HG03520 (cell line): ENCODE measurements at regions not wholly inside any gene's neighbourhood (a gene's known extent, or its start where the extent isn't known, plus 50 kb on each side); places are given as distances from the start of the nearest gene placed in this dataset.
"Not testable (repeated sequence)": the region's sequence is repeated elsewhere in the genome, so short reads cannot be mapped to it uniquely, and the experiment has no call there.

ENCODE experiments used
- ATAC-seq: cut with Tn5 transposase; IDR thresholded peaks from one replicate; pipeline ENCODE4 v1.9.1; 2021; ENCODE audit warnings: mild to moderate bottlenecking, moderate library complexity; ENCODE audit not compliant: unreplicated experiment

DNA sequence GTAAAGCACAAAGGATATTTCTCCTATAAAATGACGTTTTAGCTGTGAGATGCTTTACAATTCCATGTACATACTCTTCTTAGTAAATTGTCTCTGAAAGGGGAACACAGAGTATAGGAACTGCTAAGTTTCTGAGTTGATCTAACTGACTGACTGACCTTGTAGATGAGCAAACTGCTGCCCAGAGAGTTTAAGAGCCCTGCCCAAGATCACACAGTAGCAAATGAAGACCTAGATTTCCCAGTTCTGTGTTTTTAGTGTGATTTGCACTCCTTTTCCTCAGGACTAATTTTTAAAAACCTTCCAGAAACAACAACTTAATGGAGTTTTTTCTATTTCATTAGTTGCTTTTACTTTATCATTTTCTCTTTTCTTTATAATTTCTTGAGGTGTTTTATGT, 247.7 kb downstream of the PDCD6IP start:
- ATAC-seq = no peak

DNA sequence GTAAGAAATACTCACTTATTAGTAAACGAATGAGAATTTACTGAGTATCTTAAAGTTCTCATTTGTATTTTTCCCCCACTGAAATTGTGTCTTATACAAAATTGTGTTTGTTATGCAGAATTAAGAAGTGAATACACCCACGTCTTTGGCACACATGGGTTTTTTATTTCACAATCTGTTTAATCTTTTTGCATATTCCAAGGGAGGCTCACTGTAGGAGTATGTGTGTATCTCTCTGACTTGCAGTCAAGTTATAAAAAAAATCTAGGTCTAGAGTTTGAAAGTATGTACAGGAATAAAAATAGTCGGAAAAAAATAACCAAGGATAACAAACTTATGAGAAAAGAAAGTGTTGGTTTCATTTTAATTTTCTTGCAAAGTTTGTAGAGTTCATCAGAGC, 255.2 kb downstream of the PDCD6IP start:
- ATAC-seq = no peak

DNA sequence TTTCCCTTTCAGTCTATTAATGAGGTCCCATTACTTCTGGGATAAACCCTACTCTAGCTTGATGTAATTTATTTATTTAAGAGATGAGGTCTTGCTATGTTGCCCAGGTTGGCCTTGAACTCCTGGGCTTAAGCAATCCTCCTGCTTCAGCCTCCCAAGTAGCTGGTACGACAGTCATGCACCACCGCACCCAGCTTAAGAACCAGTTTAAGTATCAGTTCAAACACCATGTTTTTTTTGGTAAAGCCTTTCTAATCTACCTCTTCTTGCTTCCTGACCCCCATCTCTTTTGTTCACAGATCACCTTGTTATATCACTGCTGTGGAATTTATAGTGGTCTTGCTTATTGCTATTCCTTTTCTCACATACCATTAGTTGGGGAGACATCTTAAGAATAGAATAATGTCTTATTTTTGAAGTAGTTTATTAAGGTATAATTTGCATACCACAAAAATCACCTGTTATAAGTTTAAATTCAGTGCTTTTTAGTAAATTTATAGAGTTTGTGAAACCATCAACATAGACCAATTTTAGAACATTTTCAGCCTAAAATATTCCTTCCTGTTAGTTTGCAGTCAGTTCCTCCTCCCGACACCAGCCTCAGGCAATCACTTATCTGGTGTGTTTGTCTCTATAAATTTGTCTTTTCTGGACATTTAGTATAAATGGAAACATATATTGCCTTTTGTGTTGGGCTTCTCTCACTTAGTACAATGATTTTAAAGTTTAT, 257.9 kb downstream of the PDCD6IP start:
- ATAC-seq = peak; percentile 9

GRCh38 chr3:34056951-34057390, 258.5 kb downstream of the PDCD6IP start:
- peak; percentile 87 for ATAC-seq

DNA sequence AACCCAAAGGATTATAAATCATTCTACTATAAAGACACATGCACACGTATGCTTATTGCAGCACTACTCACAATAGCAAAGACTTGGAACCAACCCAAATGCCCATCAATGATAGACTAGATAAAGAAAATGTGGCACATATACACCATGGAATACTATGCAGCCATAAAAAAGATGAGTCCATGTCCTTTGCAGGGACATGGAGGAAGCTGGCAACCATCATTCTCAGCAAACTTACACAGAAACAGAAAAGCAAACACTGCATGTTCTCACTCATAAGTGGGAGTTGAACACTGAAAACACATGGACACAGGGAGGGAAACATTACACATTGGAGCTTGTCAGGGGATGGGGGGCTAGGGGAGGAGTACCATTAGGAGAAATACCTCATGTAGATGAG, 262.6 kb downstream of the PDCD6IP start:
- ATAC-seq = not testable (repeated sequence)

- ATAC-seq = no peak
These were observed 267.5 kb downstream of the PDCD6IP start for GRCh38 chr3:34065901-34066300.

DNA sequence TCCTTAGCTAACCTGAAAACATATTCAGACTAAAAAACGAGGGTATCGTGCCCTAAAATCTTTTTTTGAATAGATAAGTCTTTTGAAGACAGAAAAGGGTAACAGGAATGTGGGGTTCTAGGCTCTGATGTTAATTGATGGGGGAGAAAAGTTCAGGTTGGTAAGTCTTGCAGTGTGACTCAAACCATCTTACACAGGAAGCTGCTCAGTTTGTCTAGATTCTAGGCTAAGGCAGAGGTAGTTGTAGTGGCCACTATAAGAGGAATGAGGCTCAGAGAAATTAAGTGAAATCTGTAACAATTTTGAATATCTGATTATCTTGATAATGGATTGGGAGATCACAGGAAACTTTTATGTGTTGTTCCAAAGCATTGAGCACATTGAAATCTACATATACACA, 267.9 kb downstream of the PDCD6IP start:
- ATAC-seq = peak; percentile 40

- no peak for ATAC-seq
These were observed 268.6 kb downstream of the PDCD6IP start for GRCh38 chr3:34066999-34067398.

DNA sequence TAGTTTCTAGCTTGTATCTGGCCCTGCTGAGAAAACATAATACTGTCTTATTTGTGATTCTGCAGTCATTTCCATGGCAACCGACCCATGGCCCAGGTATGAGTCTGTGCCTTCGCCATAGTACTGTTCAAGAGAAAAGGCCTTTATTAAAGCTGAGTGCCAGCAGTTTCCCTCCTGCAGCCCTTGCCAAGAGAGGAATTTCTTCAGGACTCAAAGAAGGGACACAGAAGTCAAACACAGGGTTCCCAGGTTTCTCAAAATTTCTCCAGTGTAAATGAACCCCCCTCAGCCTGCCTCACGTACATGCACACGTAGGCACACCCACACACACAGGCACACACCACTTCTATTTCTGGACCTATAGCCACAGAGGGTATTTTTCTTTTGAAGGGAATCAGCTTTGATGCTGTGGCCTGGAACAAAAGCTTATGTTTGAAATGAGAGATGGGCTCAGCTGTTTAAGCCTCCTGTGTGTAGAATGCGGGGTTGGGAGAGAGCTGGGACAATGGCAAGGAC, 269.2 kb downstream of the PDCD6IP start:
- ATAC-seq = no peak

- no peak for ATAC-seq
These were observed 270.1 kb downstream of the PDCD6IP start for GRCh38 chr3:34068505-34068904.

DNA sequence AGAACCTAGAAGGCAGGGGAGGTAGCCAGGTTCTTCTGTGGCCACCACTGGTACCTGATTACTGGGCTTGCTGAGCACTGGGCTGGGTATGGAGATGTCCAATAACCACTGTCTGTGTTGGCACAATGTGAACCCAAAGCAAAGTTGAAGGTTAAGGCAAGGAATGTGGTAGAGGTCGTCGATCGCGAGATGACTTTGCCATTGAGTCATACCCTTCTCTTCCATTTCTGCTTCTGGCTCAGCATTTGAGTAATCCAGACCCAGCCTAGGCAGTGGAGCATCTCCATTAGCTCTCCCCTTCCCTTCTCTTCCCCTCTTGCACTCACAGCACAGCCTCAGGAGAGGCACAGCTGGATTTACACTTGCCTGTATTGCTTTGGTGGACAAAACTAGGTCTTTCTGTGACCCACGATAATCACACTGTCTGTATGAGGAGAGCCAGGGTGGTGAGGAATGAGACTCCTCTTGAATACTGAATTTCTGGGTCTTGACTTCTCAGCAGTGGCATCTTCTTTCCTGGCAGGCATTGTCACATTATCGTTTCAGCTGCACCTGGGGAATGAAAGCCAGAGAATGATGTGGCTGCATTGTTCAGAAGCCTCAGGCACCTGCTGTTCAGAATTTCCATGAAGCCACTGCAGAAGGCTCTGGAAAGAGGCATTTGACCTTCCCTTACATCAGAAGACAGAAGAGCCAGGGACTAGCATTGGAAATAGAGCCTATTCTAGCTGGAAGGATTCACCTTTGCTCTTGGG, 272.6 kb downstream of the PDCD6IP start:
- no peak for ATAC-seq

DNA sequence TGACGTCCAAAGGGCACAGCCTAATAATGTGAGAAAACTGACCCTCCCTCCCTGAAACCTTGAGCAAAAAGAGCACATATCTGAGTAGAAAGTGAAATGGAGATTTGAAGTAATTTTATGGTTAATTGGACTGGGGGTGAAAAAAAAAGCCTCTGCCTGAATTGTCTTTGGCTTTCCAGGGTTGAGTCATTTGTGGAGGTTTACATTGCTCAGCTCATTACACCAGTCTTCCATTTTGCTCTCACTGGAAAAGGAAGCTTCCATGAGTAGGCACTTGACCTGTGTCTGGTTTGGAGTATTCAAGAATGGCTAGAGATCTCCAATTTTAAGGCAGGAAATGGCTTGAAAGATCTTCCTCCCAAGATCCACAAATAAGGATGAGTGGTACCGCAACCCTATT, 273.9 kb downstream of the PDCD6IP start:
- ATAC-seq = no peak

- no peak for ATAC-seq
These were observed 274.7 kb downstream of the PDCD6IP start for GRCh38 chr3:34073111-34073510.

GRCh38 chr3:34073961-34074360, 275.5 kb downstream of the PDCD6IP start:
- ATAC-seq = peak; percentile 31

DNA sequence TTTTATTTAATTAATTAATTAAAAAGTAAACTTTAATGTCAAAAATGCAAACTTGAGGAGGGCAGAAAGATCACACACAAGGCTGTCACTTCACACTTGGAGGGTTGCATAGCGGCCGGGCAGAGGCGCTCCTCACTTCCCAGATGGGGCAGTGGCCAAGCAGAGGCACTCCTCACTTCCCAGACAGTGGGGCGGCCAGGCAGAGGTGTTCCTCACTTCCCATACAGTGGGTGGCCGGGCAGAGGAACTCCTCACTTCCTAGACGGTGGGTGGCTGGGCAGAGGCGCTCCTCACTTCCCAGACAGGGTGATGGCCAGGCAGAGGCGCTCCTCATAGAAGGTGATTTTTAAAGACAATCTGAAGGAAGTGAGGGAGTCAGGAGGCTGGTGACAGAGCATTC, 277.5 kb downstream of the PDCD6IP start:
- ATAC-seq = no peak

- ATAC-seq = peak; percentile 75
These were observed 279.2 kb downstream of the PDCD6IP start for GRCh38 chr3:34077417-34078195.

- ATAC-seq = no peak
These were observed 280.0 kb downstream of the PDCD6IP start for GRCh38 chr3:34078418-34078817.

DNA sequence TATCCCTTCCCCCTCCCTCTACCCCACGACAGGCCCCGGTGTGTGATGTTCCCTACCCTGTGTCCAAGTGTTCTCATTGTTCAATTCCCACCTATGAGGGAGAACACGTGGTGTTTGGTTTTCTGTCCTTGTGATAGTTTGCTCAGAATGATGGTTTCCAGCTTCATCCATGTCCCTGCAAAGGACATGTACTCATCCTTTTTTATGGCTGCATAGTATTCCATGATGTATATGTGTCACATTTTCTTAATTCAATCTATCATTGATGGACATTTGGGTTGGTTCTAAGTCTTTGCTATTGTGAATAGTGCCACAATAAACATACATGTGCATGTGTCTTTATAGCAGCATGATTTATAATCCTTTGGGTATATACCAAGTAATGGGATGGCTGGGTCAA, 281.4 kb downstream of the PDCD6IP start:
- ATAC-seq = not testable (repeated sequence)

GRCh38 chr3:34090379-34090778, 291.9 kb downstream of the PDCD6IP start:
- not testable (repeated sequence) for ATAC-seq

DNA sequence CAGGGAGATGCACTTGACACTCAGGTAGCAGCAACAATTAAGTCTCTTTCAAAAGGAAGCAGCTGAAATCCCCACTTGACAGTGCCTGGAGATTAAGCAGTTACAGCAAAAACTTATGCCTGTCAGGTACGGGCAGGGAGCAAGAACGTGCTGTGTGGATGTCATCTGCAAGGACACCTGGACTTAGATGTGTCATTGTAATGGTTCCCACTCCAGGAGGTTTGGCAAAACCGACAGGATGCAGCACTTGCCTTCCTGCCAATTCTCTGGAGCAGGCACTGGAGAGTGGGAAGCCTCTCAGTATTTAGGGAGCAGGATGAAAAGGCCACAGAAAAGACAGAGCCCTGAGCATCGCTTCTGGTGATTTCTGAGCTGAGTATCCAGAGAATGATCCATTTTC, 292.4 kb downstream of the PDCD6IP start:
- ATAC-seq = no peak

DNA sequence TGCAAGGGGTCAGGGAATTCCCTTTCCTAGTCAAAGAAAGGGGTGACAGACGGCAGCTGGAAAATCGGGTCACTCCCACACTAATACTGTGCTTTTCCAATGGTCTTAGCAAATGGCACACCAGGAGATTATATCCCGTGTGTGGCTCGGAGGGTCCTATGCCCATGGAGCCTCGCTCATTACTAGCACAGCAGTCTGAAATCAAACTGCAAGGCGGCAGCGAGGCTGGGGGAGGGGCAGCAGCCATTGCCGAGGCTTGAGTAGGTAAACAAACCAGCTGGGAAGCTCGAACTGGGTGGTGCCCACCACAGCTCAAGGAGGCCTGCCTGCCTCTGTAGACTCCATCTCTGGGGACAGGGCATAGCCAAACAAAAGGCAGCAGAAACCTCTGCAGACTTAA, 295.9 kb downstream of the PDCD6IP start:
- not testable (repeated sequence) for ATAC-seq
